C4-2B (cell line): ENCODE measurements at regions not wholly inside any gene's neighbourhood (a gene's known extent, or its start where the extent isn't known, plus 50 kb on each side); places are given as distances from the start of the nearest gene placed in this dataset.

ENCODE experiments used
- CTCF ChIP-seq: fragments of 450-650 bp; conservative IDR thresholded peaks from 2 replicates; pipeline ENCODE4 v1.5.1; 2017; ENCODE audit warnings: mild to moderate bottlenecking
- ZFX ChIP-seq: fragments of 450-650 bp; IDR thresholded peaks from 2 replicates; pipeline ENCODE4 v1.6.1; 2017

GRCh38 chr2:58862244-58862643 is 621.1 kb upstream of the FANCL start:
- no peak for TF ChIP-seq CTCF
- no peak for TF ChIP-seq ZFX
